IMR-90 (cell line): ENCODE measurements at regions not wholly inside any gene's neighbourhood (a gene's known extent, or its start where the extent isn't known, plus 50 kb on each side); places are given as distances from the start of the nearest gene placed in this dataset.

Source experiments
- BHLHE40 ChIP-seq: fragments of 150-350 bp; IDR thresholded peaks from 2 replicates; pipeline ENCODE4 v1.6.1; 2016; ENCODE audit warnings: mild to moderate bottlenecking, low read depth, low read length
- NFE2L2 ChIP-seq: fragments of 150-350 bp; IDR thresholded peaks from 2 replicates; pipeline ENCODE4 v1.6.1; 2016; ENCODE audit warnings: low read depth, mild to moderate bottlenecking, low read length
- TF ChIP-seq, protein P1 (sequence below): fragments of 150-350 bp; IDR thresholded peaks from 2 replicates; pipeline ENCODE4 v1.6.1; 2016; ENCODE audit warnings: low read depth, mild to moderate bottlenecking, low read length, moderate library complexity, borderline replicate concordance

DNA sequence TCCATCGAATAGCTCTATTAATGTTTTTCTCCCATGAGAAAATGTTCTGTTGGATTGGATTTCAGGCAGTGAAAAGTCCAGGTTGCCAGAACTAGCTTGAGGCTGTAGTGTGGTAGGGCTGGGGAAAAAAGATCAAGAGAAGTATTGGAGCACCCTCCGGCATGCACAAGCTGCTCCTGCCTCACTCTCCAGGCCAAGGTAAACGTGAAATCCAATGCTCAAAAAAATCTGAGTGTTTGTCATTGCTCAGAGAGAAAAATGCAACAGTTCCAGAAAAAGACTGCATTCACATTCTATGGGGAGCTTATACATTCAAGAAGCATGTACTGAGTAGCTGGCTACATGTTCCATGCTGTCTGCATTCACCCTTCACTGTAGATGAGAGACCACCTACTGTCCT, 680.9 kb upstream of the TBX3 start:
- no peak for TF ChIP-seq NFE2L2
- TF ChIP-seq, protein P1, sequence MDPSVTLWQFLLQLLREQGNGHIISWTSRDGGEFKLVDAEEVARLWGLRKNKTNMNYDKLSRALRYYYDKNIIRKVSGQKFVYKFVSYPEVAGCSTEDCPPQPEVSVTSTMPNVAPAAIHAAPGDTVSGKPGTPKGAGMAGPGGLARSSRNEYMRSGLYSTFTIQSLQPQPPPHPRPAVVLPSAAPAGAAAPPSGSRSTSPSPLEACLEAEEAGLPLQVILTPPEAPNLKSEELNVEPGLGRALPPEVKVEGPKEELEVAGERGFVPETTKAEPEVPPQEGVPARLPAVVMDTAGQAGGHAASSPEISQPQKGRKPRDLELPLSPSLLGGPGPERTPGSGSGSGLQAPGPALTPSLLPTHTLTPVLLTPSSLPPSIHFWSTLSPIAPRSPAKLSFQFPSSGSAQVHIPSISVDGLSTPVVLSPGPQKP = no peak
- no peak for TF ChIP-seq BHLHE40
